Activated T-helper 2 cell treated with anti-CD3 and anti-CD28 coated beads, Interferon-gamma antibody, Interleukin-2, Interleukin-4, amounts not matched to agents 10 μg/mL and 5 μg/mL and 100 μg/mL, durations not matched to agents 14 hours and 24 hours and 36 hours (primary cell): ENCODE measurements at regions not wholly inside any gene's neighbourhood (a gene's known extent, or its start where the extent isn't known, plus 50 kb on each side); places are given as distances from the start of the nearest gene placed in this dataset.

Experiments used
- DNase-seq: peaks from one replicate; pipeline ENCODE4 v3.0.0; 2021; ENCODE audit warnings: low spot score
- H3K27ac Mint-ChIP-seq: one replicate; pipeline ENCODE4 v1.8.0; 2021; ENCODE audit warnings: mixed read lengths
- H3K27me3 Mint-ChIP-seq: one replicate; pipeline ENCODE4 v1.8.0; 2021; ENCODE audit warnings: low read depth, mixed read lengths
- H3K36me3 Mint-ChIP-seq: one replicate; pipeline ENCODE4 v1.8.0; 2021; ENCODE audit warnings: low read depth, mixed read lengths
- H3K4me1 Mint-ChIP-seq: one replicate; pipeline ENCODE4 v1.8.0; 2021; ENCODE audit warnings: low read depth, mixed read lengths
- H3K4me3 Mint-ChIP-seq: one replicate; pipeline ENCODE4 v1.8.0; 2021; ENCODE audit warnings: low read depth, mild to moderate bottlenecking, moderate library complexity, mixed read lengths
- H3K9me3 Mint-ChIP-seq: one replicate; pipeline ENCODE4 v1.8.0; 2021; ENCODE audit warnings: mixed read lengths
- intact Hi-C: fragments of 100-400 bp; cut with micrococcal nuclease; formaldehyde crosslinking; loops from one replicate; pipeline ENCODE4 v1.15.1; 2023

- Mint-ChIP-seq H3K27ac (no peak overlapping the region), H3K4me3 (no peak overlapping the region), H3K27me3 (no peaks in the 10 kb centered on the region), H3K4me1 (no peaks in the 10 kb centered on the region), H3K36me3 (no peaks in the 10 kb centered on the region), H3K9me3 (no peaks in the 10 kb centered on the region)
- DNase-seq: no peak
- intact Hi-C loops: no loop called here
These were observed 50.5 kb upstream of the SH3PXD2B start for GRCh38 chr5:172504701-172505402.

GRCh38 chr5:172503925-172504700 lies 49.8 kb upstream of the SH3PXD2B start:
- Mint-ChIP-seq H3K36me3 (no peaks in the 10 kb centered on the region), H3K4me3 (no peak overlapping the region), H3K27me3 (no peaks in the 10 kb centered on the region), H3K9me3 (no peaks in the 10 kb centered on the region), H3K4me1 (no peaks in the 10 kb centered on the region), H3K27ac (no peak overlapping the region)
- DNase-seq: no peak
- intact Hi-C loops: no loop called here
